T-cell (primary cell): ENCODE measurements at regions not wholly inside any gene's neighbourhood (a gene's known extent, or its start where the extent isn't known, plus 50 kb on each side); places are given as distances from the start of the nearest gene placed in this dataset.

Experiments used
- ATAC-seq, 4 experiments: fragments of 200-7000 bp in 3 of 4; fragments of 150-1000 bp in 1 of 4; cut with Tn5 transposase; replicated peaks in 1 of 4; 1 replicate in 3 of 4; 2 replicates in 1 of 4; pipeline ENCODE4 v1.10.0; 2021; ENCODE audit warnings: moderate library complexity in 3 of 4, mild to moderate bottlenecking in 2 of 4, moderate number of reproducible peaks in 1 of 4
- CTCF ChIA-PET, 2 donors: fragments of 300-600 bp; sonication (Branson Sonifier 250); formaldehyde crosslinking; loops; one replicate each; lab custom pipeline; 2022; ENCODE audit warnings: antibody characterized with exemption in 2 of 2; lab: Charles Lee
- POLR2A ChIA-PET, 2 donors: fragments of 300-600 bp; sonication (Branson Sonifier 250); formaldehyde crosslinking; loops; one replicate each; lab custom pipeline; 2022; ENCODE audit warnings: antibody characterized with exemption in 2 of 2; lab: Charles Lee
- DNase-seq, 35 experiments: peaks; one replicate each; pipeline versions ENCODE4 v3.0.0 to v3.0.0-alpha.2; 2013 to 2023
- H3K27ac ChIP-seq: one replicate; pipeline ENCODE4 v1.5.1; 2013; ENCODE audit warnings: low read length
- H3K27me3 ChIP-seq, 2 experiments: replicated peaks in 1 of 2; 1 replicate in 1 of 2; 2 replicates in 1 of 2; pipeline versions ENCODE4 v1.6.1 to v1.7.0; 2013; ENCODE audit warnings: low read length in 1 of 2, mixed read lengths in 1 of 2; ENCODE audit not compliant: control insufficient read depth in 2 of 2, insufficient read depth in 2 of 2; ENCODE audit errors: extremely low read depth in 1 of 2
- H3K36me3 ChIP-seq, 2 donors: 1 replicate in 1 of 2; 2 replicates in 1 of 2; pipeline versions ENCODE4 v1.6.1 to v1.7.0; 2013; ENCODE audit warnings: low read length in 1 of 2; ENCODE audit not compliant: control insufficient read depth in 2 of 2, insufficient read depth in 1 of 2; ENCODE audit errors: extremely low read depth in 1 of 2
- H3K4me1 ChIP-seq, 2 experiments: 1 replicate in 1 of 2; 2 replicates in 1 of 2; pipeline versions ENCODE4 v1.6.1 to v1.7.0; 2013; ENCODE audit warnings: low read length in 2 of 2, mixed read lengths in 1 of 2; ENCODE audit not compliant: insufficient read depth in 2 of 2, control insufficient read depth in 1 of 2; ENCODE audit errors: extremely low read depth in 1 of 2
- H3K4me3 ChIP-seq, 2 donors: 1 replicate in 1 of 2; 2 replicates in 1 of 2; pipeline versions ENCODE4 v1.5.1 to v1.7.0; 2013; ENCODE audit warnings: mild to moderate bottlenecking in 2 of 2, low read length in 1 of 2, moderate library complexity in 1 of 2; ENCODE audit not compliant: control insufficient read depth in 1 of 2; ENCODE audit errors: extremely low read depth in 1 of 2
- H3K9me3 ChIP-seq: 2 replicates; pipeline ENCODE4 v1.7.0; 2013
- H3K27ac Mint-ChIP-seq, 2 donors: one replicate each; pipeline ENCODE4 v1.8.0; 2020 to 2021; ENCODE audit warnings: mild to moderate bottlenecking in 2 of 2, mixed read lengths in 2 of 2
- H3K27me3 Mint-ChIP-seq, 2 donors: one replicate each; pipeline ENCODE4 v1.8.0; 2021 to 2022; ENCODE audit warnings: mixed read lengths in 2 of 2
- H3K36me3 Mint-ChIP-seq: one replicate; pipeline ENCODE4 v1.8.0; 2021; ENCODE audit warnings: mixed read lengths
- H3K4me1 Mint-ChIP-seq, 3 donors: one replicate each; pipeline ENCODE4 v1.8.0; 2020 to 2022; ENCODE audit warnings: mixed read lengths in 3 of 3, mild to moderate bottlenecking in 1 of 3
- H3K4me3 Mint-ChIP-seq, 3 donors: one replicate each; pipeline ENCODE4 v1.8.0; 2020 to 2022; ENCODE audit warnings: mild to moderate bottlenecking in 3 of 3, mixed read lengths in 3 of 3, moderate library complexity in 3 of 3
- H3K9me3 Mint-ChIP-seq, 3 donors: one replicate each; pipeline ENCODE4 v1.8.0; 2020 to 2022; ENCODE audit warnings: mixed read lengths in 3 of 3
- WGBS: methylation state at CpG from one replicate; pipeline ENCODE4 v1.1.5; 2013; ENCODE audit warnings: missing lambda C conversion rate; ENCODE audit not compliant: insufficient coverage; 5-methylcytosine and 5-hydroxymethylcytosine counted together

- no peak overlapping the region for H3K4me3 Mint-ChIP-seq
- no peak overlapping the region for H3K27ac Mint-ChIP-seq
- no peaks in the 10 kb centered on the region for H3K36me3 ChIP-seq
- peaks cover 0 to 6% (median 4%) of the 10 kb centered on the region in 3 donors for H3K9me3 Mint-ChIP-seq
- DNase-seq (no peak), ATAC-seq (no peak)
- CTCF ChIA-PET: no interaction called here
- H3K27me3 Mint-ChIP-seq: no peaks in the 10 kb centered on the region
- POLR2A ChIA-PET: no interaction called here
- H3K4me3 ChIP-seq: no peak overlapping the region
- no peaks in the 10 kb centered on the region for H3K4me1 Mint-ChIP-seq
- H3K9me3 ChIP-seq: no peaks in the 10 kb centered on the region
- WGBS: 67% methylated on average over 1 of the region's 4 CpGs
- no peak overlapping the region for H3K27ac ChIP-seq
- no peaks in the 10 kb centered on the region for H3K27me3 ChIP-seq
- H3K36me3 Mint-ChIP-seq: no peaks in the 10 kb centered on the region
- H3K4me1 ChIP-seq: no peaks in the 10 kb centered on the region
These were observed 405.6 kb downstream of the XPNPEP1 start for GRCh38 chr10:109517748-109518147.

- Mint-ChIP-seq H3K27me3 (no peaks in the 10 kb centered on the region), H3K27ac (no peak overlapping the region), H3K4me1 (no peaks in the 10 kb centered on the region), H3K4me3 (no peak overlapping the region), H3K9me3 (peaks cover 0 to 3% (median 3%) of the 10 kb centered on the region in 3 donors), H3K36me3 (no peaks in the 10 kb centered on the region)
- POLR2A ChIA-PET: no interaction called here
- Histone ChIP-seq H3K36me3 (no peaks in the 10 kb centered on the region), H3K27ac (no peak overlapping the region), H3K4me1 (no peaks in the 10 kb centered on the region), H3K9me3 (no peaks in the 10 kb centered on the region), H3K27me3 (no peaks in the 10 kb centered on the region), H3K4me3 (no peak overlapping the region)
- DNase-seq (no peak), ATAC-seq (no peak)
- WGBS: no CpG with 5 or more reads among the region's 1 CpG
- CTCF ChIA-PET: no interaction called here
These were observed 418.9 kb downstream of the XPNPEP1 start for GRCh38 chr10:109504401-109504800.

- Histone ChIP-seq H3K36me3 (no peaks in the 10 kb centered on the region), H3K27ac (no peak overlapping the region), H3K27me3 (no peaks in the 10 kb centered on the region), H3K4me1 (no peaks in the 10 kb centered on the region), H3K9me3 (no peaks in the 10 kb centered on the region), H3K4me3 (no peak overlapping the region)
- no peak for DNase-seq
- no peak for ATAC-seq
- peaks cover 8 to 11% (median 8%) of the 10 kb centered on the region in 3 donors for H3K9me3 Mint-ChIP-seq
- H3K27ac Mint-ChIP-seq: no peak overlapping the region
- no peak overlapping the region for H3K4me3 Mint-ChIP-seq
- no CpG with 5 or more reads among the region's 4 CpGs for WGBS
- H3K4me1 Mint-ChIP-seq: no peaks in the 10 kb centered on the region
- ChIA-PET POLR2A (no interaction called here), CTCF (no interaction called here)
- H3K27me3 Mint-ChIP-seq: no peaks in the 10 kb centered on the region
- no peaks in the 10 kb centered on the region for H3K36me3 Mint-ChIP-seq
These were observed 435.6 kb downstream of the XPNPEP1 start for GRCh38 chr10:109487691-109488090.

- Histone ChIP-seq H3K36me3 (no peaks in the 10 kb centered on the region), H3K4me3 (no peak overlapping the region), H3K27ac (no peak overlapping the region), H3K27me3 (no peaks in the 10 kb centered on the region), H3K4me1 (no peaks in the 10 kb centered on the region), H3K9me3 (no peaks in the 10 kb centered on the region)
- Mint-ChIP-seq H3K27ac (no peak overlapping the region), H3K36me3 (no peaks in the 10 kb centered on the region), H3K9me3 (peaks cover 0 to 8% (median 0%) of the 10 kb centered on the region in 3 donors), H3K27me3 (no peaks in the 10 kb centered on the region), H3K4me3 (no peak overlapping the region), H3K4me1 (no peaks in the 10 kb centered on the region)
- ATAC-seq (no peak), DNase-seq (no peak)
- POLR2A ChIA-PET: no interaction called here
- CTCF ChIA-PET: no interaction called here
These were observed 442.5 kb downstream of the XPNPEP1 start for GRCh38 chr10:109480836-109481235.

- Histone ChIP-seq H3K27ac (no peak overlapping the region), H3K27me3 (no peaks in the 10 kb centered on the region), H3K4me1 (no peaks in the 10 kb centered on the region), H3K9me3 (no peaks in the 10 kb centered on the region), H3K4me3 (no peak overlapping the region), H3K36me3 (no peaks in the 10 kb centered on the region)
- peaks cover 0 to 6% (median 2%) of the 10 kb centered on the region in 3 donors for H3K9me3 Mint-ChIP-seq
- ATAC-seq (no peak), DNase-seq (no peak)
- no peak overlapping the region for H3K4me3 Mint-ChIP-seq
- no peaks in the 10 kb centered on the region for H3K27me3 Mint-ChIP-seq
- H3K36me3 Mint-ChIP-seq: no peaks in the 10 kb centered on the region
- H3K4me1 Mint-ChIP-seq: no peaks in the 10 kb centered on the region
- CTCF ChIA-PET: no interaction called here
- POLR2A ChIA-PET: no interaction called here
- 58% methylated on average over 3 of the region's 6 CpGs for WGBS
- no peak overlapping the region for H3K27ac Mint-ChIP-seq
These were observed 447.4 kb downstream of the XPNPEP1 start for GRCh38 chr10:109475711-109476421.

- Histone ChIP-seq H3K9me3 (no peaks in the 10 kb centered on the region), H3K4me3 (no peak overlapping the region), H3K36me3 (no peaks in the 10 kb centered on the region), H3K4me1 (no peaks in the 10 kb centered on the region), H3K27ac (no peak overlapping the region), H3K27me3 (no peaks in the 10 kb centered on the region)
- H3K27ac Mint-ChIP-seq: no peak overlapping the region
- WGBS: no CpG with 5 or more reads among the region's 4 CpGs
- no peak for DNase-seq
- no peaks in the 10 kb centered on the region for H3K4me1 Mint-ChIP-seq
- H3K27me3 Mint-ChIP-seq: no peaks in the 10 kb centered on the region
- no peak overlapping the region for H3K4me3 Mint-ChIP-seq
- no peaks in the 10 kb centered on the region for H3K36me3 Mint-ChIP-seq
- no peak for ATAC-seq
- ChIA-PET CTCF (no interaction called here), POLR2A (no interaction called here)
- H3K9me3 Mint-ChIP-seq: peaks cover 0 to 6% (median 2%) of the 10 kb centered on the region in 3 donors
These were observed 448.5 kb downstream of the XPNPEP1 start for GRCh38 chr10:109474812-109475211.

GRCh38 chr10:109474261-109474660, 449.1 kb downstream of the XPNPEP1 start:
- DNase-seq (no peak), ATAC-seq (no peak)
- Histone ChIP-seq H3K4me1 (no peaks in the 10 kb centered on the region), H3K27ac (no peak overlapping the region), H3K4me3 (no peak overlapping the region), H3K9me3 (no peaks in the 10 kb centered on the region), H3K36me3 (no peaks in the 10 kb centered on the region), H3K27me3 (no peaks in the 10 kb centered on the region)
- H3K36me3 Mint-ChIP-seq: no peaks in the 10 kb centered on the region
- H3K4me3 Mint-ChIP-seq: no peak overlapping the region
- H3K27ac Mint-ChIP-seq: no peak overlapping the region
- POLR2A ChIA-PET: no interaction called here
- peaks cover 0 to 6% (median 2%) of the 10 kb centered on the region in 3 donors for H3K9me3 Mint-ChIP-seq
- CTCF ChIA-PET: no interaction called here
- H3K4me1 Mint-ChIP-seq: no peaks in the 10 kb centered on the region
- 50% methylated on average over 2 of the region's 4 CpGs for WGBS
- no peaks in the 10 kb centered on the region for H3K27me3 Mint-ChIP-seq
